Endothelial cell of umbilical vein (primary cell): ENCODE measurements at regions not wholly inside any gene's neighbourhood (a gene's known extent, or its start where the extent isn't known, plus 50 kb on each side); places are given as distances from the start of the nearest gene placed in this dataset.

Source experiments
- BruUV-seq: library from RNA; stranded (reverse); fragments of 400-500 nt; replicated peaks from 2 replicates; lab custom pipeline; 2021; lab: Mats Ljungman, UMichigan
- CTCF ChIA-PET: fragments of 300-600, 350-600 bp; sonication (Branson Sonifier 250); formaldehyde crosslinking; loops from one replicate; lab custom pipeline; 2021; ENCODE audit warnings: antibody characterized with exemption, inconsistent platforms; lab: Charles Lee
- POLR2A ChIA-PET: fragments of 300-600, 350-600 bp; sonication (Branson Sonifier 250); formaldehyde crosslinking; loops from one replicate; lab custom pipeline; 2021; ENCODE audit warnings: antibody characterized with exemption, inconsistent platforms; lab: Charles Lee
- DNase-seq: peaks from one replicate; pipeline ENCODE4 v3.0.0-alpha.2; 2011; ENCODE audit warnings: low read depth, low spot score
- FAIRE-seq: peaks from 2 replicates; lab custom pipeline; 2011; peaks lifted over from hg19 to GRCh38; lab: Jason Lieb, UNC
- H2AFZ ChIP-seq: 2 replicates; pipeline ENCODE4 v1.6.0; 2012; ENCODE audit warnings: low read depth, low read length, control low read depth, inconsistent platforms
- H3K27ac ChIP-seq: 2 replicates; pipeline ENCODE4 v1.5.1; 2011; ENCODE audit warnings: low read depth, mild to moderate bottlenecking, control low read depth, low read length, moderate library complexity; ENCODE audit not compliant: insufficient read depth
- H3K27me3 ChIP-seq, 2 experiments: 2 replicates each; pipeline versions ENCODE4 v1.6.0 to v1.6.1; 2011; ENCODE audit warnings: low read length in 2 of 2, mixed read lengths in 1 of 2; ENCODE audit not compliant: control insufficient read depth in 2 of 2, insufficient read depth in 2 of 2
- H3K36me3 ChIP-seq, 2 experiments: 2 replicates in 1 of 2; 3 replicates in 1 of 2; pipeline ENCODE4 v1.5.1; 2011; ENCODE audit warnings: low read length in 2 of 2, mild to moderate bottlenecking in 1 of 2, moderate library complexity in 1 of 2; ENCODE audit not compliant: control insufficient read depth in 2 of 2, insufficient read depth in 2 of 2; ENCODE audit errors: extremely low read depth in 1 of 2
- H3K4me1 ChIP-seq: 3 replicates; pipeline ENCODE4 v1.5.1; 2011; ENCODE audit warnings: mild to moderate bottlenecking, low read length; ENCODE audit not compliant: control insufficient read depth, insufficient read depth; ENCODE audit errors: extremely low read depth
- H3K4me2 ChIP-seq: 2 replicates; pipeline ENCODE4 v1.6.1; 2011; ENCODE audit warnings: low read length, control low read depth, mixed read lengths; ENCODE audit not compliant: insufficient read depth
- H3K4me3 ChIP-seq, 3 experiments: fragments of 200-600 bp in 1 of 3; sonication (generic), shearing (Covaris generic) in 1 of 3; replicated peaks in 1 of 3; 2 replicates each; pipeline ENCODE4 v1.5.1; 2011 to 2016; ENCODE audit warnings: control low read depth in 3 of 3, low read length in 3 of 3, mild to moderate bottlenecking in 2 of 3, inconsistent platforms in 1 of 3, low read depth in 1 of 3, moderate library complexity in 1 of 3; ENCODE audit not compliant: insufficient read depth in 1 of 3
- H3K79me2 ChIP-seq: 2 replicates; pipeline ENCODE4 v1.6.0; 2012; ENCODE audit warnings: low read length, inconsistent platforms; ENCODE audit not compliant: control insufficient read depth, insufficient read depth
- H3K9ac ChIP-seq: replicated peaks from 2 replicates; pipeline ENCODE3; 2011; ENCODE audit warnings: low read length, control low read depth; ENCODE audit not compliant: insufficient read depth; ENCODE audit errors: extremely low read depth
- H3K9me1 ChIP-seq: replicated peaks from 3 replicates; pipeline ENCODE4 v1.6.0; 2011; ENCODE audit warnings: mild to moderate bottlenecking, low read length; ENCODE audit not compliant: control insufficient read depth, insufficient read depth; ENCODE audit errors: extremely low read depth
- H3K9me3 ChIP-seq: replicated peaks from 2 replicates; pipeline ENCODE4 v1.5.1; 2012; ENCODE audit warnings: low read length, inconsistent platforms; ENCODE audit not compliant: control insufficient read depth, insufficient read depth
- H4K20me1 ChIP-seq: replicated peaks from 2 replicates; pipeline ENCODE3; 2011; ENCODE audit warnings: mild to moderate bottlenecking, low read length; ENCODE audit not compliant: control insufficient read depth, insufficient read depth; ENCODE audit errors: extremely low read depth
- EZH2 ChIP-seq: IDR thresholded peaks from 2 replicates; pipeline ENCODE4 v1.6.1; 2012; ENCODE audit warnings: borderline replicate concordance, low read depth, mild to moderate bottlenecking, moderate library complexity, low read length, inconsistent platforms; ENCODE audit not compliant: severe bottlenecking
- FOS ChIP-seq: IDR thresholded peaks from 2 replicates; pipeline ENCODE4 v1.6.1; 2011; ENCODE audit warnings: mild to moderate bottlenecking, low read length, moderate library complexity, borderline replicate concordance; ENCODE audit not compliant: insufficient read depth
- GATA2 ChIP-seq: IDR thresholded peaks from 2 replicates; pipeline ENCODE4 v1.7.0; 2011; ENCODE audit warnings: low read depth, mild to moderate bottlenecking, moderate library complexity, mixed read lengths, low read length; ENCODE audit not compliant: insufficient read length, insufficient read depth
- JUN ChIP-seq: IDR thresholded peaks from 2 replicates; pipeline ENCODE4 v1.6.1; 2011; ENCODE audit warnings: borderline replicate concordance, low read depth; ENCODE audit not compliant: insufficient read length, insufficient read depth
- MYC ChIP-seq: IDR thresholded peaks from one replicate; pipeline ENCODE4 v1.6.1; 2011; ENCODE audit warnings: mild to moderate bottlenecking, low read depth, low read length
- POLR2A ChIP-seq: IDR thresholded peaks from 2 replicates; pipeline ENCODE4 v1.6.1; 2012; ENCODE audit warnings: low read depth, mild to moderate bottlenecking, control low read depth, low read length
- POLR2AphosphoS5 ChIP-seq: IDR thresholded peaks from 2 replicates; pipeline ENCODE4 v1.6.1; 2012; ENCODE audit warnings: low read depth, mild to moderate bottlenecking, control low read depth, low read length, moderate library complexity; ENCODE audit not compliant: insufficient read depth
- dilution Hi-C: fragments of 300-500 bp; cut with MboI; formaldehyde crosslinking; loops from one replicate; pipeline ENCODE4 v1.15.0; 2019; ENCODE audit warnings: low sequenced_read_pairs; ENCODE audit not compliant: extremely low pct_ligation_motif_present
- intact Hi-C: fragments of 100-400 bp; cut with micrococcal nuclease; formaldehyde crosslinking; loops from one replicate; pipeline ENCODE4 v1.10.0; 2022
- TF ChIP-seq, protein P1 (sequence below), 2 donors: IDR thresholded peaks; 1 replicate in 1 of 2; 2 replicates in 1 of 2; pipeline ENCODE4 v1.5.1; 2011; ENCODE audit warnings: low read length in 2 of 2, mild to moderate bottlenecking in 2 of 2, moderate library complexity in 2 of 2, control low read depth in 1 of 2, inconsistent platforms in 1 of 2, low read depth in 1 of 2; ENCODE audit not compliant: insufficient read depth in 1 of 2; ENCODE audit errors: extremely low read depth in 1 of 2
- TF ChIP-seq, protein P2 (sequence below): IDR thresholded peaks from 2 replicates; pipeline ENCODE4 v1.6.1; 2011; ENCODE audit not compliant: insufficient read depth, insufficient read length

DNA sequence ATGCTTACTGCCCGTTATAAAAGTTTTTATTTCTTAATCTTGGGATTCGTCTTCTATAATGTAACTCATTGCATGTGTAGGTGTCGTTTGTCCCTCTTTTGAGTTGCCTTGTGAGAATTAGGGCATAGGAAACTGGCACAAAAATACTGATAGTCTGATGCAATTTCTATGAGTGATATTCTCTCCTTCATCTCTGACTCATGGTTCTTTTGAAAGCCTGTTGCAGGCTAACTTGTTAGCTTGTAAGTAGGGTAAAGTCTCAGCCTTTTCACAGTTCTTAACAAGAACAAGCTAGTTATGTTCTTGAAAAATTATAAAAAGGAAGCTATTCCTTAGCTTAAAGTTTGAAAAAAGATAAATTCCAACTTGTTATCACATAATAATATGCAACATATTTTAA lies 1085.4 kb upstream of the NRXN1 start:
- Histone ChIP-seq H3K4me2 (no peak overlapping the region), H3K9me1 (no peaks in the 10 kb centered on the region), H2AFZ (no peak overlapping the region), H3K9ac (no peak overlapping the region), H3K36me3 (no peaks in the 10 kb centered on the region), H3K27me3 (no peaks in the 10 kb centered on the region), H3K79me2 (no peaks in the 10 kb centered on the region), H3K9me3 (no peaks in the 10 kb centered on the region), H3K27ac (no peak overlapping the region), H4K20me1 (no peaks in the 10 kb centered on the region), H3K4me1 (no peaks in the 10 kb centered on the region), H3K4me3 (no peak overlapping the region)
- no peak for TF ChIP-seq POLR2A
- TF ChIP-seq, protein P1, sequence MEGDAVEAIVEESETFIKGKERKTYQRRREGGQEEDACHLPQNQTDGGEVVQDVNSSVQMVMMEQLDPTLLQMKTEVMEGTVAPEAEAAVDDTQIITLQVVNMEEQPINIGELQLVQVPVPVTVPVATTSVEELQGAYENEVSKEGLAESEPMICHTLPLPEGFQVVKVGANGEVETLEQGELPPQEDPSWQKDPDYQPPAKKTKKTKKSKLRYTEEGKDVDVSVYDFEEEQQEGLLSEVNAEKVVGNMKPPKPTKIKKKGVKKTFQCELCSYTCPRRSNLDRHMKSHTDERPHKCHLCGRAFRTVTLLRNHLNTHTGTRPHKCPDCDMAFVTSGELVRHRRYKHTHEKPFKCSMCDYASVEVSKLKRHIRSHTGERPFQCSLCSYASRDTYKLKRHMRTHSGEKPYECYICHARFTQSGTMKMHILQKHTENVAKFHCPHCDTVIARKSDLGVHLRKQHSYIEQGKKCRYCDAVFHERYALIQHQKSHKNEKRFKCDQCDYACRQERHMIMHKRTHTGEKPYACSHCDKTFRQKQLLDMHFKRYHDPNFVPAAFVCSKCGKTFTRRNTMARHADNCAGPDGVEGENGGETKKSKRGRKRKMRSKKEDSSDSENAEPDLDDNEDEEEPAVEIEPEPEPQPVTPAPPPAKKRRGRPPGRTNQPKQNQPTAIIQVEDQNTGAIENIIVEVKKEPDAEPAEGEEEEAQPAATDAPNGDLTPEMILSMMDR (IDR thresholded peaks at IDR 0.05; ENCODE audit: extremely low read depth in 1 of 2, insufficient read depth in 1 of 2, low read depth in 1 of 2, low read length in 2 of 2), result no peak
- no peak for TF ChIP-seq MYC
- no peak for TF ChIP-seq GATA2
- no peak for TF ChIP-seq POLR2AphosphoS5
- TF ChIP-seq EZH2, result no peak
- no peak for TF ChIP-seq JUN
- no peak for TF ChIP-seq FOS
- TF ChIP-seq, protein P2, sequence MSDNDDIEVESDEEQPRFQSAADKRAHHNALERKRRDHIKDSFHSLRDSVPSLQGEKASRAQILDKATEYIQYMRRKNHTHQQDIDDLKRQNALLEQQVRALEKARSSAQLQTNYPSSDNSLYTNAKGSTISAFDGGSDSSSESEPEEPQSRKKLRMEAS, result no peak
- POLR2A ChIA-PET, result no interaction called here
- BruUV-seq, result no TSS peak
- intact Hi-C loops, result no loop called here
- FAIRE-seq, result no peak
- dilution Hi-C loops, result no loop called here
- CTCF ChIA-PET, result no interaction called here
- DNase-seq, result no peak
